ENCODE measurements at regions not wholly inside any gene's neighbourhood (a gene's known extent, or its start where the extent isn't known, plus 50 kb on each side); places are given as distances from the start of the nearest gene placed in this dataset.
"Not testable (repeated sequence)": the region's sequence is repeated elsewhere in the genome, so short reads cannot be mapped to it uniquely, and the experiment has no call there.

- Histone ChIP-seq H3K4me1 (peaks cover 0 to 3% (median 0%) of the 10 kb centered on the region in 9 donors), H3K27me3 (no peaks in the 10 kb centered on the region), H3K4me3 (no peak overlapping the region), H3K36me3 (no peaks in the 10 kb centered on the region), H3K9me3 (peaks cover 0 to 11% (median 0%) of the 10 kb centered on the region in 11 donors), H3K27ac (no peak overlapping the region)
- DNase-seq (no peak), ATAC-seq (no peak)
- WGBS, 2 donors = 79 to 81% methylated on average over 4 of the region's 4 CpGs
- intact Hi-C loops (cut with DNase I) = no loop called here
- no peak for TF ChIP-seq CTCF (IDR thresholded peaks at IDR 0.05)
These were observed 337.5 kb upstream of the RUNX1 start for GRCh38 chr21:35386491-35387079.

GRCh38 chr21:35384375-35384774, 335.3 kb upstream of the RUNX1 start:
- no peak for ATAC-seq
- no peak overlapping the region for H3K4me3 ChIP-seq
- H3K9me3 ChIP-seq = peaks cover 0 to 11% (median 0%) of the 10 kb centered on the region in 11 donors
- H3K27me3 ChIP-seq = no peaks in the 10 kb centered on the region
- no peak for DNase-seq
- no peaks in the 10 kb centered on the region for H3K4me1 ChIP-seq
- H3K27ac ChIP-seq = no peak overlapping the region
- no peak for TF ChIP-seq CTCF (IDR thresholded peaks at IDR 0.05)
- intact Hi-C loops (cut with DNase I) = no loop called here
- H3K36me3 ChIP-seq = no peaks in the 10 kb centered on the region
- 70 to 79% methylated on average over 2 of the region's 2 CpGs for WGBS, 2 donors

- H3K27me3 ChIP-seq = no peaks in the 10 kb centered on the region
- no peaks in the 10 kb centered on the region for H3K9me3 ChIP-seq
- intact Hi-C loops (cut with DNase I) = no loop called here
- H3K4me1 ChIP-seq = no peaks in the 10 kb centered on the region
- H3K27ac ChIP-seq = no peak overlapping the region
- WGBS, 2 donors = 82 to 87% methylated on average over 6 of the region's 6 CpGs
- TF ChIP-seq CTCF (IDR thresholded peaks at IDR 0.05) = no peak
- ATAC-seq = no peak
- H3K4me3 ChIP-seq = no peak overlapping the region
- DNase-seq = no peak
- no peaks in the 10 kb centered on the region for H3K36me3 ChIP-seq
These were observed 333.6 kb upstream of the RUNX1 start for GRCh38 chr21:35382696-35383095.

- no peak for TF ChIP-seq CTCF (IDR thresholded peaks at IDR 0.05)
- no peaks in the 10 kb centered on the region for H3K9me3 ChIP-seq
- no peak for DNase-seq
- no peak for ATAC-seq
- no peak overlapping the region for H3K4me3 ChIP-seq
- H3K27ac ChIP-seq = no peak overlapping the region
- H3K4me1 ChIP-seq = no peaks in the 10 kb centered on the region
- no peaks in the 10 kb centered on the region for H3K36me3 ChIP-seq
- intact Hi-C loops (cut with DNase I) = no loop called here
- WGBS, 2 donors = 72 to 81% methylated on average over 6 of the region's 6 CpGs
- H3K27me3 ChIP-seq = peaks cover 0 to 2% (median 0%) of the 10 kb centered on the region in 7 donors
These were observed 332.7 kb upstream of the RUNX1 start for GRCh38 chr21:35381743-35382310.

GRCh38 chr21:35380304-35380703, 331.2 kb upstream of the RUNX1 start:
- H3K4me1 ChIP-seq; ATAC-seq; H3K4me3 ChIP-seq; H3K9me3 ChIP-seq; intact Hi-C loops (cut with DNase I); H3K27ac ChIP-seq; DNase-seq; H3K27me3 ChIP-seq; H3K36me3 ChIP-seq: not testable (repeated sequence)
- WGBS, 2 donors = 97% methylated on average over 3 of the region's 3 CpGs

Data from heart right ventricle (tissue), 16 donors.